ENCODE measurements at regions not wholly inside any gene's neighbourhood (a gene's known extent, or its start where the extent isn't known, plus 50 kb on each side); places are given as distances from the start of the nearest gene placed in this dataset.
"Not testable (repeated sequence)": the region's sequence is repeated elsewhere in the genome, so short reads cannot be mapped to it uniquely, and the experiment has no call there.

DNA sequence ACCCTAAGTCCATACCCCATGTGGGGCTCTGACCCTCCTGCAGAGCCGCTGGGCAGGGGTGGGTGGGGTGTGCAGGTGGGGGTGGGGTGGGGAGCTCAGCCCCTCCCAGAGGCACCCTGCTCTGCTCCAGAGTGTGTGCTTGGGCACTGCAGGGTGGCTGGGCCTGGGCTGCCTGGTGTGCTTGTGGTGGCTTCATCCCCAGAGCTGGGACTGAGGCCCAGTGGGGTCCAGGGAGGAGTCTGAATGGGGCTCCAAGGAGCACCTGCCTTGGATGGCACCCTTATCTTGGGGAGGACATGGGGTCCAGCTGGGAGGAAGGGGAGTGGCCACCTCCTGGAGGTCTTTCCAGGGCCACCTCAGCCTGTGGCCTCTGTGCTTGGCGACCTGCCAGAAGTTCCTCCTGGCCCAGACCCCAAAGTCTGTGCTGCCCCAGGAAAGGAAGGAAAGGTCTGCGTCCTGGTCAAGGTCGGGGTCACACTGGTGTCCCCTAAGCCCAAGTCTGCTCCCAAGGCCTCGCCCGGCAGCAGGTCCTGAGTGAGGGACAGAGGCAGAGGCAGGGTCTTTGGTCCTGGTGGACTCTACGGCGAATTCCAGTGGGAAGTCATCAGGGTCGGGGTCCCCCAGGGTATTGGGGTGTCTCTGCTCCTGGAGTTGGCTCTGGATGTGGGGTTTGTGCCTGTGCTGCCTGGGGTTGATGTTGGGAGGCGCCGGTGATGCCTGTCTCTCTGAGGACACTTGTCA is 373.4 kb downstream of the TMEM121 start:
- H3K4me3 ChIP-seq (ENCODE audit: extremely low read depth, insufficient read depth, low read length, poor library complexity, severe bottlenecking) = no peak overlapping the region
- H3K4me1 ChIP-seq (ENCODE audit: control insufficient read depth, insufficient read depth, low read length, poor library complexity, severe bottlenecking) = no peaks in the 10 kb centered on the region
- no peaks in the 10 kb centered on the region for H3K36me3 ChIP-seq (ENCODE audit: control insufficient read depth, insufficient read depth, low read length)
- H3K9me3 ChIP-seq (ENCODE audit: control insufficient read depth, low read length) = peaks cover 65% of the 10 kb centered on the region
- H3K27ac ChIP-seq (ENCODE audit: low read depth, low read length, severe bottlenecking) = no peak overlapping the region
- 62 to 68% methylated on average over 6 to 10 of the region's 11 CpGs for WGBS, 2 experiments (ENCODE audit: insufficient coverage in 2 of 2)

DNA sequence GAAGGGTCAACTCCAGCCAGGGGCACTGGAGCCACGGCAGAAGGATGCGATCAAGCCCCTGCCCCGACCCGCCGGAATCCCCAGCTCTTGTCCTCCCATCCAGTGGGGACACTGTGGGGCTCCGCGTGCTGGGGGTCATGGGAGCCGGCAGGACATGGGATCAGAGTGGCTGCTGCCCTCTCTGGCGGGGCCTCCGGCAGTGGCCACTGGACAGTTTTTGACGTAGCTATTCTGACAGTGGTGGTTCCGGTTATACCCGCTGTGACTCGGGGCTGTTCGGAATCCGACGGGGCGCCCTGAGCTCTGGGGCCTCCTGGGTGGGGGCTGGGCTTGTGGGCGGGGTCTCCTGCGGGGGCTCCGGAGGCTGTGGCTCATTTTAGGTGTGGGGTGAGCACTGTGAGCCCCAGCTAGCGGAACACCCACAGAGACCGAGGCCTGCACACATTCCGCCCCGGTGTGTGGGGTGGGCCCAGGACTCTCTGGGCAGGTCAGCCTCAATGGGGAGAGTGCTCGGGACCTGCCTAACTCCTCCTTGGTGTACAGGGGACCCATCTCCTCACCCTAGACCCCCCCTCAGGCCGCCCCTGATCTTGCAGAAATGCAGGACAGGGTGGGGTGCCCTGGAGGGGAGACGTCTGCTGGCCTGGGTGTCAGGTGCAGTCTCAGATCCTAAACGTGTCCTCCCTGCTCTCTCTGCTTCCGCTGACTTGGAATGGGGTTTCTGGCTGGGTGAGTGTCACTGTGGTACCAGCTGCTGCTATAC is 374.2 kb downstream of the TMEM121 start:
- H3K4me1 ChIP-seq (ENCODE audit: control insufficient read depth, insufficient read depth, low read length, poor library complexity, severe bottlenecking) = no peaks in the 10 kb centered on the region
- peaks cover 67% of the 10 kb centered on the region for H3K9me3 ChIP-seq (ENCODE audit: control insufficient read depth, low read length)
- 85 to 91% methylated on average over 18 to 22 of the region's 30 CpGs for WGBS, 2 experiments (ENCODE audit: insufficient coverage in 2 of 2)
- no peaks in the 10 kb centered on the region for H3K36me3 ChIP-seq (ENCODE audit: control insufficient read depth, insufficient read depth, low read length)
- H3K27ac ChIP-seq (ENCODE audit: low read depth, low read length, severe bottlenecking) = no peak overlapping the region
- no peak overlapping the region for H3K4me3 ChIP-seq (ENCODE audit: extremely low read depth, insufficient read depth, low read length, poor library complexity, severe bottlenecking)

GRCh38 chr14:105901226-105901625 is 374.8 kb downstream of the TMEM121 start:
- Histone ChIP-seq H3K4me1 (ENCODE audit: control insufficient read depth, insufficient read depth, low read length, poor library complexity, severe bottlenecking) (no peaks in the 10 kb centered on the region), H3K27ac (ENCODE audit: low read depth, low read length, severe bottlenecking) (no peak overlapping the region), H3K36me3 (ENCODE audit: control insufficient read depth, insufficient read depth, low read length) (no peaks in the 10 kb centered on the region), H3K4me3 (ENCODE audit: extremely low read depth, insufficient read depth, low read length, poor library complexity, severe bottlenecking) (no peak overlapping the region), H3K9me3 (ENCODE audit: control insufficient read depth, low read length) (peaks cover 68% of the 10 kb centered on the region)
- WGBS, 2 experiments (ENCODE audit: insufficient coverage in 2 of 2) = 72 to 76% methylated on average over 7 to 10 of the region's 10 CpGs

DNA sequence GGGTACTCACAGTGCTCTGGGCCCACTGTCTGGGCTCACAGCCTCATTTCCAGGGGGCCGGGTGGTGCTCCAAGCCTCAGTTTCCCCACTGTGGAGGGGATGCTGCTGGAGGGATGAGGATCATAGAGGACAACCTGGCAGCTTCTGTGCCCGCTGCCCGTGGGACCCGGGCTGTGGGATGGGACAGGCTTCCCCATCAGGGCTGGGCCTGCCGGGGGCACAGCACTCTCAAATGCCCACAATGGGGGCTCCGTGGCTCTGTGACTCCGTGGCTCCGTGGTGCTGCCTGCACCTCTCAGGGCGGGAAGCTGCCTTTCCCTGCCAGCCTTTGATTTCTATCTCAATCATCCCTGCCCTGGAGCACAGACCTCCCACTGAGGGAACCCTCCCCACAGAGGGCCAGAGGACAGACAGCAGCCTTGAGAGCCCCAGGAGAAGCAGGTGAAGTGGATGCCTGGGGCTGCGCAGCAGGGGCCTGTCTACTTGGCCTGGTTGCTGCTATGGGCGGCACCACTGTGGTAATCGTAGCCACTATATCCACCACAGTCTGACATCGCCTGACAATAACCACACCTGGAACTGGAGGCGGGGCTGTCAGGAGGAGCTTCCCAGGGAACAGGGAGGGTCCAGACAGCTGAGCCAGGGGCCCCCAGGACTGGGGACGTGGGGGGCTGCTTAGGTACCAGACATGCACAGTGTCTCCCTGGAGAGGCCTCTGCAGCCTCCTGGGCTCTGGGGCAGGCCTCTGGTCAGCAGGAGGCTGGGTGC is 375.9 kb downstream of the TMEM121 start:
- Histone ChIP-seq H3K4me1 (ENCODE audit: control insufficient read depth, insufficient read depth, low read length, poor library complexity, severe bottlenecking) (no peaks in the 10 kb centered on the region), H3K4me3 (ENCODE audit: extremely low read depth, insufficient read depth, low read length, poor library complexity, severe bottlenecking) (no peak overlapping the region), H3K36me3 (ENCODE audit: control insufficient read depth, insufficient read depth, low read length) (no peaks in the 10 kb centered on the region), H3K27ac (ENCODE audit: low read depth, low read length, severe bottlenecking) (no peak overlapping the region), H3K9me3 (ENCODE audit: control insufficient read depth, low read length) (peaks cover 71% of the 10 kb centered on the region)
- 77 to 85% methylated on average over 10 of the region's 15 CpGs for WGBS, 2 experiments (ENCODE audit: insufficient coverage in 2 of 2)

DNA sequence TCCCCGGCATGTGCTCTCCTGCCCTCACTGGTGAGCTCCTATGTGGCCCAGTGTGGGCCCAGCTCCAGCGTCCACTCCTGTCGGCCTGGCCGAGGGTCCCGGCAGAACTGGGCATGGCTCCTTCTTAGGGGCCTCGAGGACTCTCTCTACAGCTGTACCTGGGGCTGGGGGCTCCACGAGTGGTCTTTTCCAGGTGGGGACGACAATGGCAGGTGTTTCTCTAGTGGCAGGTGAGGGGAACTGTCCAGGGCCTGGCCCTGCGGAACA is 376.4 kb downstream of the TMEM121 start:
- WGBS, 2 experiments (ENCODE audit: insufficient coverage in 2 of 2) = 70% methylated on average over 2 of the region's 9 CpGs; no CpG with 5 or more reads in 1 of the 2 experiments
- H3K36me3 ChIP-seq (ENCODE audit: control insufficient read depth, insufficient read depth, low read length); H3K4me1 ChIP-seq (ENCODE audit: control insufficient read depth, insufficient read depth, low read length, poor library complexity, severe bottlenecking); H3K4me3 ChIP-seq (ENCODE audit: extremely low read depth, insufficient read depth, low read length, poor library complexity, severe bottlenecking); H3K27ac ChIP-seq (ENCODE audit: low read depth, low read length, severe bottlenecking): not testable (repeated sequence)
- peaks cover 68% of the 10 kb centered on the region for H3K9me3 ChIP-seq (ENCODE audit: control insufficient read depth, low read length)

DNA sequence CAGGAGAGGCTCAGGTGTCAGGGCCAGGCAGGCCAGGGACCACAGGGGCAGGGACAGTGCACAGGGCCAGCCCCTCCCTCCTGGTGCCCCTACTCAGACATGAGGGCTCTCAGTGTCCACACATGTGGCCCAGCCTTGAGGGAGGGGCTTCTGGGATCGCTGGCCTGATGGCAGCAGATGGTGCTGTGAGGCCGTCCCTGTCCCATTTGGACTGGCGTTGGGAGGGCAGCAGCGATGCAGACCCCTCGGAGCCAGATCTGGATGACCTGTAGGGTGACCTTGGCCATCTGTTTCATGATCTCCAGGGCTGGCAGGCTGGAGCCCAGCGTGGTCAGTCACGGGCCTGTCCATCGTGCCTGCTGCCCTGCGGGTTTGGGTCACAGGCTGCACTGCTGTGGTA is 377.6 kb downstream of the TMEM121 start:
- H3K27ac ChIP-seq (ENCODE audit: low read depth, low read length, severe bottlenecking) = no peak overlapping the region
- WGBS, 2 experiments (ENCODE audit: insufficient coverage in 2 of 2) = 66% methylated on average over 8 to 9 of the region's 9 CpGs
- no peaks in the 10 kb centered on the region for H3K36me3 ChIP-seq (ENCODE audit: control insufficient read depth, insufficient read depth, low read length)
- peaks cover 57% of the 10 kb centered on the region for H3K9me3 ChIP-seq (ENCODE audit: control insufficient read depth, low read length)
- no peak overlapping the region for H3K4me3 ChIP-seq (ENCODE audit: extremely low read depth, insufficient read depth, low read length, poor library complexity, severe bottlenecking)
- H3K4me1 ChIP-seq (ENCODE audit: control insufficient read depth, insufficient read depth, low read length, poor library complexity, severe bottlenecking) = no peaks in the 10 kb centered on the region

- H3K27ac ChIP-seq (ENCODE audit: low read depth, low read length, severe bottlenecking) = no peak overlapping the region
- no peaks in the 10 kb centered on the region for H3K36me3 ChIP-seq (ENCODE audit: control insufficient read depth, insufficient read depth, low read length)
- WGBS, 2 experiments (ENCODE audit: insufficient coverage in 2 of 2) = 82 to 100% methylated on average over 1 to 6 of the region's 11 CpGs
- no peak overlapping the region for H3K4me3 ChIP-seq (ENCODE audit: extremely low read depth, insufficient read depth, low read length, poor library complexity, severe bottlenecking)
- H3K4me1 ChIP-seq (ENCODE audit: control insufficient read depth, insufficient read depth, low read length, poor library complexity, severe bottlenecking) = no peaks in the 10 kb centered on the region
- H3K9me3 ChIP-seq (ENCODE audit: control insufficient read depth, low read length) = peaks cover 55% of the 10 kb centered on the region
These were observed 378.0 kb downstream of the TMEM121 start for GRCh38 chr14:105904379-105904778.

GRCh38 chr14:105905456-105905855 is 379.1 kb downstream of the TMEM121 start:
- H3K27ac ChIP-seq (ENCODE audit: low read depth, low read length, severe bottlenecking) = no peak overlapping the region
- WGBS, 2 experiments (ENCODE audit: insufficient coverage in 2 of 2) = 74 to 92% methylated on average over 9 to 10 of the region's 11 CpGs
- H3K4me3 ChIP-seq (ENCODE audit: extremely low read depth, insufficient read depth, low read length, poor library complexity, severe bottlenecking) = no peak overlapping the region
- H3K4me1 ChIP-seq (ENCODE audit: control insufficient read depth, insufficient read depth, low read length, poor library complexity, severe bottlenecking) = no peaks in the 10 kb centered on the region
- H3K36me3 ChIP-seq (ENCODE audit: control insufficient read depth, insufficient read depth, low read length) = no peaks in the 10 kb centered on the region
- peaks cover 47% of the 10 kb centered on the region for H3K9me3 ChIP-seq (ENCODE audit: control insufficient read depth, low read length)

DNA sequence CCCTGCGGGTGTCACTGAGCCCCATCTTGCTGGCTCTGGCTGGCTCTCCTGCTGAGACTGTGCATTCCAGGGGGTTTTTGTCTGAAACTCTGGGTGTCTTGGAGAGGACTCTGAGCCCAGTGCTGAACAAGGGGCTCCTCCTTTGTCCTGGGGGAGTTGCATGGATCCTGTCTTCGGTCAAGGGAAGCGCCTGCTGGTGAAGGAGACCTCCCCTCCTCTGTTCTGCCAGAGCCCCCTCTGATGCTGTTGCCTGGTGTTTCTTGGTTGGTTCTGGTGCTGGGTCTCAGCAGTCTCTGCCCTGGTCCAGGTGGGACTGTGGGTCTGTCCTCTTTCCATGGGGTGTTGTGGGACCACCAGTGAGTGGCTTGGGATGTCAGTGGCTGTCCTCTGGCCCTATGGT is 380.9 kb downstream of the TMEM121 start:
- WGBS, 2 experiments (ENCODE audit: insufficient coverage in 2 of 2) = 100% methylated on average over 1 of the region's 3 CpGs; no CpG with 5 or more reads in 1 of the 2 experiments
- peaks cover 31% of the 10 kb centered on the region for H3K9me3 ChIP-seq (ENCODE audit: control insufficient read depth, low read length)
- no peaks in the 10 kb centered on the region for H3K36me3 ChIP-seq (ENCODE audit: control insufficient read depth, insufficient read depth, low read length)
- H3K4me1 ChIP-seq (ENCODE audit: control insufficient read depth, insufficient read depth, low read length, poor library complexity, severe bottlenecking) = no peaks in the 10 kb centered on the region
- no peak overlapping the region for H3K27ac ChIP-seq (ENCODE audit: low read depth, low read length, severe bottlenecking)
- H3K4me3 ChIP-seq (ENCODE audit: extremely low read depth, insufficient read depth, low read length, poor library complexity, severe bottlenecking) = no peak overlapping the region

GRCh38 chr14:105908006-105908405 is 381.6 kb downstream of the TMEM121 start:
- H3K4me3 ChIP-seq (ENCODE audit: extremely low read depth, insufficient read depth, low read length, poor library complexity, severe bottlenecking) = no peak overlapping the region
- peaks cover 30% of the 10 kb centered on the region for H3K9me3 ChIP-seq (ENCODE audit: control insufficient read depth, low read length)
- H3K27ac ChIP-seq (ENCODE audit: low read depth, low read length, severe bottlenecking) = no peak overlapping the region
- no peaks in the 10 kb centered on the region for H3K36me3 ChIP-seq (ENCODE audit: control insufficient read depth, insufficient read depth, low read length)
- 30 to 37% methylated on average over 2 to 5 of the region's 6 CpGs for WGBS, 2 experiments (ENCODE audit: insufficient coverage in 2 of 2)
- no peaks in the 10 kb centered on the region for H3K4me1 ChIP-seq (ENCODE audit: control insufficient read depth, insufficient read depth, low read length, poor library complexity, severe bottlenecking)
